GM19239 (cell line): ENCODE measurements at regions not wholly inside any gene's neighbourhood (a gene's known extent, or its start where the extent isn't known, plus 50 kb on each side); places are given as distances from the start of the nearest gene placed in this dataset.
A peak's percentile ranks its signal among the peaks of the same experiment; 100 is the strongest.

Source experiments
- DNase-seq: peaks from one replicate; pipeline ENCODE4 v3.0.0; 2011; ENCODE audit warnings: low spot score; ENCODE audit not compliant: insufficient read length
- FAIRE-seq: peaks from 2 replicates; lab custom pipeline; 2011; peaks lifted over from hg19 to GRCh38; lab: Jason Lieb, UNC

- DNase-seq (no peak), FAIRE-seq (no peak)
Observed at GRCh38 chr13:40488869-40489391, 177.5 kb downstream of the FOXO1 start.

- FAIRE-seq (no peak), DNase-seq (no peak)
Observed at GRCh38 chr13:40490086-40490758, 176.2 kb downstream of the FOXO1 start.

GRCh38 chr13:40492511-40492910, 173.9 kb downstream of the FOXO1 start:
- DNase-seq (no peak), FAIRE-seq (no peak)

GRCh38 chr13:40494513-40494912, 171.9 kb downstream of the FOXO1 start:
- DNase-seq (no peak), FAIRE-seq (peak; percentile 18)

- DNase-seq (no peak), FAIRE-seq (no peak)
Observed at GRCh38 chr13:40494946-40495620, 171.4 kb downstream of the FOXO1 start.

- no peak for FAIRE-seq
- no peak for DNase-seq
Observed at GRCh38 chr13:40495621-40496001, 170.8 kb downstream of the FOXO1 start.

- FAIRE-seq (no peak), DNase-seq (no peak)
Observed at GRCh38 chr13:40496035-40496810, 170.2 kb downstream of the FOXO1 start.

GRCh38 chr13:40498461-40498860, 168.0 kb downstream of the FOXO1 start:
- FAIRE-seq, result no peak
- no peak for DNase-seq

GRCh38 chr13:40502236-40502635, 164.2 kb downstream of the FOXO1 start:
- FAIRE-seq, result no peak

GRCh38 chr13:40503011-40503410, 163.4 kb downstream of the FOXO1 start:
- FAIRE-seq, result no peak
- DNase-seq, result no peak

More at GRCh38 chr13:40502236-40502635, 164.2 kb downstream of the FOXO1 start:
- no peak for DNase-seq

- FAIRE-seq, result no peak
- no peak for DNase-seq
Observed at GRCh38 chr13:40503966-40504591, 162.4 kb downstream of the FOXO1 start.

GRCh38 chr13:40504641-40505040, 161.8 kb downstream of the FOXO1 start:
- DNase-seq, result no peak

GRCh38 chr13:40505196-40505595, 161.2 kb downstream of the FOXO1 start:
- FAIRE-seq, result no peak
- DNase-seq, result no peak

More at GRCh38 chr13:40504641-40505040, 161.8 kb downstream of the FOXO1 start:
- no peak for FAIRE-seq
